Peyer's patch (tissue), 4 donors: ENCODE measurements at regions not wholly inside any gene's neighbourhood (a gene's known extent, or its start where the extent isn't known, plus 50 kb on each side); places are given as distances from the start of the nearest gene placed in this dataset.

Experiments
- CTCF ChIP-seq, 6 experiments: fragments of 450-650 bp in 4 of 6; fragments of 200-600 bp in 2 of 6; sonication (generic) in 1 of 6; IDR thresholded peaks; one replicate each; pipeline ENCODE4 v1.5.1; 2017 to 2019; ENCODE audit warnings: antibody characterized with exemption in 6 of 6, mild to moderate bottlenecking in 3 of 6, moderate library complexity in 1 of 6
- POLR2A ChIP-seq, 2 donors: fragments of 450-650 bp; IDR thresholded peaks; one replicate each; pipeline ENCODE4 v1.5.1; 2017; ENCODE audit warnings: antibody characterized with exemption in 2 of 2, mild to moderate bottlenecking in 2 of 2, moderate library complexity in 2 of 2

- TF ChIP-seq CTCF (IDR thresholded peaks at IDR 0.05) (no peak), POLR2A (IDR thresholded peaks at IDR 0.05) (no peak)
Measured at GRCh38 chr5:94024101-94024500, 282.7 kb upstream of the POU5F2 start.
